ENCODE measurements at regions not wholly inside any gene's neighbourhood (a gene's known extent, or its start where the extent isn't known, plus 50 kb on each side); places are given as distances from the start of the nearest gene placed in this dataset.

- no peak for TF ChIP-seq CTCF (IDR thresholded peaks at IDR 0.05)
Measured at GRCh38 chr20:48220033-48220633, 434.9 kb upstream of the SULF2 start.

GRCh38 chr20:48219306-48219705, 434.0 kb upstream of the SULF2 start:
- TF ChIP-seq CTCF (IDR thresholded peaks at IDR 0.05): no peak

GRCh38 chr20:48217190-48217589, 431.9 kb upstream of the SULF2 start:
- TF ChIP-seq CTCF (IDR thresholded peaks at IDR 0.05): no peak

GRCh38 chr20:48215536-48215935, 430.3 kb upstream of the SULF2 start:
- TF ChIP-seq CTCF (IDR thresholded peaks at IDR 0.05): no peak

- TF ChIP-seq CTCF (IDR thresholded peaks at IDR 0.05): no peak
Measured at GRCh38 chr20:48214601-48215000, 429.3 kb upstream of the SULF2 start.

GRCh38 chr20:48212806-48213509, 427.7 kb upstream of the SULF2 start:
- TF ChIP-seq CTCF (IDR thresholded peaks at IDR 0.05): no peak

- no peak for TF ChIP-seq CTCF (IDR thresholded peaks at IDR 0.05)
Measured at GRCh38 chr20:48211847-48212246, 426.6 kb upstream of the SULF2 start.
